Coronary artery (tissue), 2 donors: ENCODE measurements at regions not wholly inside any gene's neighbourhood (a gene's known extent, or its start where the extent isn't known, plus 50 kb on each side); places are given as distances from the start of the nearest gene placed in this dataset.
"Not testable (repeated sequence)": the region's sequence is repeated elsewhere in the genome, so short reads cannot be mapped to it uniquely, and the experiment has no call there.

ENCODE experiments used
- DNase-seq: peaks from one replicate; pipeline ENCODE4 v3.0.0-alpha.2; 2017; ENCODE audit warnings: low spot score
- H3K27ac ChIP-seq, 2 donors: fragments of 200-600 bp; sonication (generic); one replicate each; pipeline ENCODE4 v1.5.1; 2016 to 2019
- H3K4me3 ChIP-seq: fragments of 200-600 bp; sonication (generic); 2 replicates; pipeline ENCODE4 v1.5.1; 2016; ENCODE audit warnings: mild to moderate bottlenecking, moderate library complexity
- TF ChIP-seq, protein P1 (sequence below): fragments of 200-600 bp; sonication (generic); IDR thresholded peaks from one replicate; pipeline ENCODE4 v1.5.1; 2019; ENCODE audit warnings: antibody characterized with exemption

- TF ChIP-seq, protein P1, sequence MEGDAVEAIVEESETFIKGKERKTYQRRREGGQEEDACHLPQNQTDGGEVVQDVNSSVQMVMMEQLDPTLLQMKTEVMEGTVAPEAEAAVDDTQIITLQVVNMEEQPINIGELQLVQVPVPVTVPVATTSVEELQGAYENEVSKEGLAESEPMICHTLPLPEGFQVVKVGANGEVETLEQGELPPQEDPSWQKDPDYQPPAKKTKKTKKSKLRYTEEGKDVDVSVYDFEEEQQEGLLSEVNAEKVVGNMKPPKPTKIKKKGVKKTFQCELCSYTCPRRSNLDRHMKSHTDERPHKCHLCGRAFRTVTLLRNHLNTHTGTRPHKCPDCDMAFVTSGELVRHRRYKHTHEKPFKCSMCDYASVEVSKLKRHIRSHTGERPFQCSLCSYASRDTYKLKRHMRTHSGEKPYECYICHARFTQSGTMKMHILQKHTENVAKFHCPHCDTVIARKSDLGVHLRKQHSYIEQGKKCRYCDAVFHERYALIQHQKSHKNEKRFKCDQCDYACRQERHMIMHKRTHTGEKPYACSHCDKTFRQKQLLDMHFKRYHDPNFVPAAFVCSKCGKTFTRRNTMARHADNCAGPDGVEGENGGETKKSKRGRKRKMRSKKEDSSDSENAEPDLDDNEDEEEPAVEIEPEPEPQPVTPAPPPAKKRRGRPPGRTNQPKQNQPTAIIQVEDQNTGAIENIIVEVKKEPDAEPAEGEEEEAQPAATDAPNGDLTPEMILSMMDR: no peak
- no peak for DNase-seq
- H3K27ac ChIP-seq: no peak overlapping the region
- no peak overlapping the region for H3K4me3 ChIP-seq
These were observed 220.4 kb downstream of the CPS1 start for GRCh38 chr2:210776756-210777155.

- Histone ChIP-seq H3K27ac (no peak overlapping the region), H3K4me3 (no peak overlapping the region)
- DNase-seq: no peak
- TF ChIP-seq, protein P1: no peak
These were observed 225.8 kb downstream of the CPS1 start for GRCh38 chr2:210782222-210782621.

DNA sequence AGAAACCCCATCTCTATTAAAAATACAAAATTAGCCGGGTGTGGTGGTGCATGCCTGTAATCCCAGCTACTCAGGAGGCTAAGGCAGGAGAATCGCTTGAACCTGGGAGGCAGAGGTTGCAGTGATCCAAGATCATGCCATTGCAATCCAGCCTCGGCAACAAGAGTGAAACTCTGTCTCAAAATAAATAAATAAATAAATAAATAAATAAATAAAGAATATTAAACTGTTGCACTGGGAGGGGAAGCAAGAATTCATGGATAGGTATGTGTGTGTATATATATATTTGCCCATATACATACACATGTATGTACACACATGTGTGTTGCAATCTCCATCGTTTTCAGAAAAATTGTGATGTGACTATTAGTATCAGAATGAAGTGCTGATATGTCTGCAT, 231.4 kb downstream of the CPS1 start:
- not testable (repeated sequence) for DNase-seq, H3K27ac ChIP-seq

GRCh38 chr2:210792000-210792399, 235.6 kb downstream of the CPS1 start:
- Histone ChIP-seq H3K4me3 (no peak overlapping the region), H3K27ac (no peak overlapping the region)
- DNase-seq: no peak
- TF ChIP-seq, protein P1: no peak

More for the DNA sequence above, 231.4 kb downstream of the CPS1 start:
- H3K4me3 ChIP-seq: not testable (repeated sequence)

- DNase-seq: no peak
- Histone ChIP-seq H3K27ac (no peak overlapping the region), H3K4me3 (no peak overlapping the region)
- TF ChIP-seq, protein P1: no peak
These were observed 239.1 kb downstream of the CPS1 start for GRCh38 chr2:210795506-210795905.

DNA sequence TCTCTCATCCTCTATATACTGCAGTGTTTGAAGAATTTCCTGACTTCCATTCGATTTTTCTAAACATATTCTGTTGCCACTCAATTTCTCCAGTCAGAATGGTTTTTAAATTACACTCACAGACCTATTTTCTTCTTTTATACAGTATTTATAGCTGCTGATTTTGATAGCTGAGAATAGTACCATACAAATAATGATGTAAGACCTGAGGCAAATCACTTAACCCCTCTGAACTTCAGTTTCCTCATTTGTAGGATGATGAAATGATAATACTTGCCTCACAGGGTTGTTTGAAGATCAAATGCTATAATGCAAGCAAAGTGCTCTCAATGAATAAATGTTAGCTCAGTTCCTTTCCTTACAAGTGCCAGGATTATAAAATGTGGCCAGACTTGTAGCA, 241.8 kb downstream of the CPS1 start:
- TF ChIP-seq, protein P1: no peak
- no peak overlapping the region for H3K4me3 ChIP-seq
- DNase-seq: no peak
- H3K27ac ChIP-seq: no peak overlapping the region

GRCh38 chr2:210814251-210815025, 258.0 kb downstream of the CPS1 start:
- TF ChIP-seq, protein P1: no peak
- no peak overlapping the region for H3K4me3 ChIP-seq
- no peak overlapping the region for H3K27ac ChIP-seq
- DNase-seq: no peak
